B cell (primary cell): ENCODE measurements at regions not wholly inside any gene's neighbourhood (a gene's known extent, or its start where the extent isn't known, plus 50 kb on each side); places are given as distances from the start of the nearest gene placed in this dataset.

Experiments used
- ATAC-seq: fragments of 200-7000 bp; cut with Tn5 transposase; one replicate; pipeline ENCODE4 v1.10.0; 2021; ENCODE audit warnings: low read depth, mild to moderate bottlenecking, moderate number of reproducible peaks, moderate library complexity
- CTCF ChIA-PET: fragments of 350-600 bp; sonication (Branson Sonifier 250); formaldehyde crosslinking; loops from one replicate; lab custom pipeline; 2021; ENCODE audit warnings: antibody characterized with exemption, inconsistent platforms; lab: Charles Lee
- POLR2A ChIA-PET: fragments of 350-600 bp; sonication (Branson Sonifier 250); formaldehyde crosslinking; loops from one replicate; lab custom pipeline; 2021; ENCODE audit warnings: antibody characterized with exemption; lab: Charles Lee
- DNase-seq: peaks from one replicate; pipeline ENCODE4 v3.0.0; 2013
- H2AFZ ChIP-seq: 2 replicates; pipeline ENCODE4 v1.6.1; 2012; ENCODE audit warnings: mild to moderate bottlenecking, low read depth, low read length; ENCODE audit not compliant: insufficient read depth, poor library complexity, severe bottlenecking
- H3K27ac ChIP-seq, 2 donors: 1 replicate in 1 of 2; 2 replicates in 1 of 2; pipeline ENCODE4 v1.5.1; 2012 to 2013; ENCODE audit warnings: low read length in 2 of 2, mild to moderate bottlenecking in 2 of 2, moderate library complexity in 1 of 2
- H3K27me3 ChIP-seq, 4 experiments: fragments of 200-600 bp in 1 of 4; sonication (generic) in 1 of 4; replicated peaks in 1 of 4; 1 replicate in 2 of 4; 2 replicates in 2 of 4; pipeline versions ENCODE4 v1.6.1 to v1.7.0; 2013 to 2016; ENCODE audit warnings: low read length in 3 of 4, mild to moderate bottlenecking in 2 of 4, mixed read lengths in 1 of 4, moderate library complexity in 1 of 4; ENCODE audit not compliant: insufficient read depth in 4 of 4, control insufficient read depth in 3 of 4; ENCODE audit errors: control extremely low read depth in 1 of 4
- H3K36me3 ChIP-seq, 2 experiments: replicated peaks in 1 of 2; 1 replicate in 1 of 2; 2 replicates in 1 of 2; pipeline versions ENCODE4 v1.6.1 to v1.7.1; 2013; ENCODE audit warnings: low read length in 1 of 2; ENCODE audit not compliant: insufficient read depth in 2 of 2, control insufficient read depth in 1 of 2; ENCODE audit errors: control extremely low read depth in 1 of 2, extremely low read depth in 1 of 2
- H3K4me1 ChIP-seq, 2 donors: fragments of 200-600 bp in 1 of 2; sonication (generic) in 1 of 2; 1 replicate in 1 of 2; 2 replicates in 1 of 2; pipeline versions ENCODE4 v1.5.1 to v1.6.1; 2013 to 2017; ENCODE audit warnings: low read length in 2 of 2; ENCODE audit not compliant: control insufficient read depth in 2 of 2, insufficient read depth in 2 of 2
- H3K4me2 ChIP-seq: replicated peaks from 2 replicates; pipeline ENCODE3; 2012; ENCODE audit warnings: mild to moderate bottlenecking, low read depth, low read length; ENCODE audit not compliant: poor library complexity, severe bottlenecking
- H3K4me3 ChIP-seq, 5 experiments: fragments of 200-600 bp in 1 of 5; sonication (generic) in 1 of 5; 1 replicate in 3 of 5; 2 replicates in 2 of 5; pipeline versions ENCODE4 v1.5.1 to v1.7.0; 2011 to 2016; ENCODE audit warnings: low read length in 4 of 5, mild to moderate bottlenecking in 4 of 5, low read depth in 2 of 5, control low read depth in 1 of 5, moderate library complexity in 1 of 5; ENCODE audit not compliant: insufficient read depth in 1 of 5; ENCODE audit errors: control extremely low read depth in 1 of 5, extremely low read depth in 1 of 5
- H3K79me2 ChIP-seq: fragments of 200-600 bp; sonication (generic); one replicate; pipeline ENCODE4 v1.6.0; 2016; ENCODE audit warnings: low read length; ENCODE audit not compliant: control insufficient read depth, insufficient read depth
- H3K9ac ChIP-seq: fragments of 200-600 bp; sonication (generic); 2 replicates; pipeline ENCODE4 v1.6.1; 2017; ENCODE audit warnings: mild to moderate bottlenecking, low read length, moderate library complexity
- H3K9me3 ChIP-seq, 3 donors: one replicate each; pipeline versions ENCODE4 v1.6.1 to v1.7.1; 2013; ENCODE audit warnings: low read length in 2 of 3; ENCODE audit not compliant: control insufficient read depth in 2 of 3, insufficient read depth in 1 of 3; ENCODE audit errors: control extremely low read depth in 1 of 3
- H4K20me1 ChIP-seq: 2 replicates; pipeline ENCODE4 v1.6.0; 2012; ENCODE audit warnings: mild to moderate bottlenecking, low read length; ENCODE audit not compliant: insufficient read depth, control insufficient read depth, poor library complexity, severe bottlenecking
- H3K27ac Mint-ChIP-seq: one replicate; pipeline ENCODE4 v1.8.0; 2021; ENCODE audit warnings: mixed read lengths
- H3K27me3 Mint-ChIP-seq: one replicate; pipeline ENCODE4 v1.8.0; 2021; ENCODE audit warnings: mixed read lengths
- H3K4me1 Mint-ChIP-seq: one replicate; pipeline ENCODE4 v1.8.0; 2021; ENCODE audit warnings: mixed read lengths
- H3K4me3 Mint-ChIP-seq: one replicate; pipeline ENCODE4 v1.8.0; 2021; ENCODE audit warnings: mixed read lengths
- H3K9me3 Mint-ChIP-seq: one replicate; pipeline ENCODE4 v1.8.0; 2022; ENCODE audit warnings: mixed read lengths; ENCODE audit not compliant: insufficient read depth
- EZH2 ChIP-seq: IDR thresholded peaks from 2 replicates; pipeline ENCODE4 v1.6.1; 2012; ENCODE audit warnings: borderline replicate concordance, low read depth, mild to moderate bottlenecking, moderate library complexity, low read length; ENCODE audit not compliant: insufficient read depth, poor library complexity, severe bottlenecking
- WGBS: methylation state at CpG from one replicate; pipeline ENCODE4 v1.1.5; 2013; ENCODE audit warnings: missing lambda C conversion rate; ENCODE audit not compliant: insufficient coverage; 5-methylcytosine and 5-hydroxymethylcytosine counted together
- intact Hi-C: fragments of 100-400 bp; cut with micrococcal nuclease; formaldehyde crosslinking; loops from one replicate; pipeline ENCODE4 v1.10.0; 2022
- TF ChIP-seq, protein P1 (sequence below): fragments of 200-600 bp; IDR thresholded peaks from one replicate; pipeline ENCODE4 v1.8.0; 2022; ENCODE audit warnings: antibody characterized with exemption, mild to moderate bottlenecking

DNA sequence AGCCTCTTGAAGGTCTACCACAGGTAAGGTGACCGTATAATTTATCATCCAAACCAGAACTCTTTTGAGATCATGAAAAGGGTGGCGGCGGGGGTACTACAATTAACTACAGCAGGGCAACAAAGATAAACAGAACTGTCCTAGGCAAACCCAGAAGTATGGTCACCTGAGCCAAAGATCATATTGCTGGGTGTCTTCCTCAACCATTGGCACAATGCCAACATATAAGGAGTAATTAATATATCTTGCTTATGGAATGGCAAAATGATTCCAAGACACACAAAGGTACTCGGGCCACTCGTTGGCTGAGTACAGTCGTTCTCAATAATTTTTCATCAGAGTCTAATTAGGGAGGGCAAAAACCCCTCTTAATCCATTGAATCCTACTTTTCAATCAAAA is 273.3 kb downstream of the QDPR start:
- H3K4me2 ChIP-seq: no peak overlapping the region
- H3K9me3 ChIP-seq: no peaks in the 10 kb centered on the region
- H3K27me3 ChIP-seq: no peaks in the 10 kb centered on the region
- H3K4me3 Mint-ChIP-seq: no peak overlapping the region
- H3K27ac ChIP-seq: no peak overlapping the region
- no peak overlapping the region for H2AFZ ChIP-seq
- ATAC-seq: no peak
- H3K27me3 Mint-ChIP-seq: no peaks in the 10 kb centered on the region
- H3K36me3 ChIP-seq: no peaks in the 10 kb centered on the region
- WGBS: 100% methylated on average over 2 of the region's 6 CpGs
- no peak for TF ChIP-seq EZH2
- TF ChIP-seq, protein P1, sequence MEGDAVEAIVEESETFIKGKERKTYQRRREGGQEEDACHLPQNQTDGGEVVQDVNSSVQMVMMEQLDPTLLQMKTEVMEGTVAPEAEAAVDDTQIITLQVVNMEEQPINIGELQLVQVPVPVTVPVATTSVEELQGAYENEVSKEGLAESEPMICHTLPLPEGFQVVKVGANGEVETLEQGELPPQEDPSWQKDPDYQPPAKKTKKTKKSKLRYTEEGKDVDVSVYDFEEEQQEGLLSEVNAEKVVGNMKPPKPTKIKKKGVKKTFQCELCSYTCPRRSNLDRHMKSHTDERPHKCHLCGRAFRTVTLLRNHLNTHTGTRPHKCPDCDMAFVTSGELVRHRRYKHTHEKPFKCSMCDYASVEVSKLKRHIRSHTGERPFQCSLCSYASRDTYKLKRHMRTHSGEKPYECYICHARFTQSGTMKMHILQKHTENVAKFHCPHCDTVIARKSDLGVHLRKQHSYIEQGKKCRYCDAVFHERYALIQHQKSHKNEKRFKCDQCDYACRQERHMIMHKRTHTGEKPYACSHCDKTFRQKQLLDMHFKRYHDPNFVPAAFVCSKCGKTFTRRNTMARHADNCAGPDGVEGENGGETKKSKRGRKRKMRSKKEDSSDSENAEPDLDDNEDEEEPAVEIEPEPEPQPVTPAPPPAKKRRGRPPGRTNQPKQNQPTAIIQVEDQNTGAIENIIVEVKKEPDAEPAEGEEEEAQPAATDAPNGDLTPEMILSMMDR: no peak
- H3K79me2 ChIP-seq: no peaks in the 10 kb centered on the region
- DNase-seq: no peak
- no peak overlapping the region for H3K9ac ChIP-seq
- intact Hi-C loops: no loop called here
- ChIA-PET POLR2A (no interaction called here), CTCF (no interaction called here)
- no peaks in the 10 kb centered on the region for H3K9me3 Mint-ChIP-seq
- H3K4me3 ChIP-seq: no peak overlapping the region
- H4K20me1 ChIP-seq: no peaks in the 10 kb centered on the region
- H3K4me1 Mint-ChIP-seq: no peaks in the 10 kb centered on the region
- no peaks in the 10 kb centered on the region for H3K4me1 ChIP-seq
- no peak overlapping the region for H3K27ac Mint-ChIP-seq

- CTCF ChIA-PET: no interaction called here
- no peak for DNase-seq
- no peaks in the 10 kb centered on the region for H3K9me3 Mint-ChIP-seq
- H3K27ac Mint-ChIP-seq: no peak overlapping the region
- Histone ChIP-seq H4K20me1 (no peaks in the 10 kb centered on the region), H3K4me2 (no peak overlapping the region), H3K4me3 (no peak overlapping the region), H2AFZ (no peak overlapping the region), H3K36me3 (no peaks in the 10 kb centered on the region), H3K79me2 (no peaks in the 10 kb centered on the region), H3K9me3 (no peaks in the 10 kb centered on the region), H3K27ac (no peak overlapping the region), H3K27me3 (no peaks in the 10 kb centered on the region), H3K4me1 (no peaks in the 10 kb centered on the region), H3K9ac (no peak overlapping the region)
- no CpG with 5 or more reads among the region's 1 CpG for WGBS
- intact Hi-C loops: no loop called here
- no peak for ATAC-seq
- POLR2A ChIA-PET: no interaction called here
- H3K4me3 Mint-ChIP-seq: no peak overlapping the region
- TF ChIP-seq, protein P1: no peak
- no peak for TF ChIP-seq EZH2
- H3K27me3 Mint-ChIP-seq: no peaks in the 10 kb centered on the region
- no peaks in the 10 kb centered on the region for H3K4me1 Mint-ChIP-seq
These were observed 275.2 kb downstream of the QDPR start for GRCh38 chr4:17236686-17237085.
